ENCODE measurements at regions not wholly inside any gene's neighbourhood (a gene's known extent, or its start where the extent isn't known, plus 50 kb on each side); places are given as distances from the start of the nearest gene placed in this dataset.

DNA sequence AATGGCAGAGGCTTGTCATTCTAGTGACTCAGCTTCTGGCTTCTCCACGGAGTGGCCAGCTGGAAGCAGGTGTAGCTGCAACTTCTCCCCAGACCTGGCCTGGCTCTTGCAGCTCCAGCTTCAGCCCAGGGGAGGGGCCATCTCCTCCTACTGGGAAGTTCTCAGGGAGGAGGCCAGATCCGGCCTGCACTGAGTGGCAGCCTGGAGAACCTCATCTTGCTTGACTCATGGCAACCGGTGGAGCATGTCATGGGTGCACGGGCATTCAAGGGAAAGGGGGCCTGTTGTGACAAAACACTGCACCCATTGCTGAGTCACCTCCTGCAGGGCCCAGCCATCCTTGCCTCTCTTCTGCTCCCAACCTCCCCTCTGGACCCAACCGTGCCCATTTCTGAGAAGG lies 273.9 kb upstream of the MAF start:
- no peak for DNase-seq

GRCh38 chr16:79873825-79874224 lies 273.3 kb upstream of the MAF start:
- no peak for DNase-seq

DNA sequence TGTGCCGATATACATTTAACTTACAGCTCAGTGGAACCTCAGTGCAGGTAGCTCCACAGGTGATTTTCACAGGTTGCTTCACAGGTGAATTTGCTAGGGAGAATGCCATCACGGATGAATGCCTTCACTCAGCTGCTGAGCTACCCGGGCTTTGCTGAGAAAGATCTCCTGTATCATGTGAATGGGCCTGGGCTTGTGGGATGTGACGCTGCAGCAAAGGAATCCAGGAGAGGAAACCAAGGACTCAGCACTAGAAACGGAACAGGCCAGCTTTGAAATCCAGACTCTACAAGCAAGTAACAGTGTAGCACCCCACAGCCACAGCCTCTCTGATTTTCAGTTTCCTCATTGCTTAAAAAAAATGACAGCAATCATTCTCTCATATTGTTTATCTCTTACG lies 271.4 kb upstream of the MAF start:
- DNase-seq: no peak

GRCh38 chr16:79870016-79870886 lies 269.7 kb upstream of the MAF start:
- DNase-seq: no peak

DNA sequence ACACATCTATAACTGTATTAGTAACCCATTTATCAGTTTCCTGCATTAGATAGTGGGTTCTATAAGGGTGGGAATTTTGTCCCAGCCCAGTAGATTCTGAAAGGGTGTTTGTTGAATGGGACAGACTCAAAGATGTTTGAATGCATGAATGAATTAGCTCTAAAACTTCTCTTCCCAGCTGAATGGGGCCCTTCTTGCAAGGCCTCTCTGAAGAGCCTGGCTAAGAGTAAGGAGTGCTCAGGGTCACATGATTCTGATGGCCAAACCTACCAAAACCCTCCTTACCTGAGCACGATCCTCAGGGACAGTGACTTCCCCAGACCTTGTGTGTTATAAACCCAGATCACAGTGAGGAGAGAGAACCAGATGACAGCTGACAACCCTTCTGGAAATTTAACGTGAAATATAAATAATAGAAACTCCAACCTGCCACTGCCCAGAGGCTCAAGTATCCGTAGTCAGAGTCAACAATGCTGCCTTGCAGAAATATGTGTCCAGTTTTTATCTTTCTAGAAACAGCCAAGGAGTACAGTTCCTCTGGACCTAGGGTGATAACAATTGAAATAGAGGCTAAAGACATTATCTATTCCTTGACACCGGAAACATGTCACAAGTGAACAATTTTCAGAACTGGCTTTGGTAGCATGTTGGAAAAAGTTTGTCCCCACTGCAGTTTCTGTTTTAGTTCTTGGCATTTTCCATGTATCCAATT lies 268.9 kb upstream of the MAF start:
- DNase-seq: no peak

- DNase-seq: no peak
Observed at GRCh38 chr16:79868841-79869240, 268.3 kb upstream of the MAF start.

DNA sequence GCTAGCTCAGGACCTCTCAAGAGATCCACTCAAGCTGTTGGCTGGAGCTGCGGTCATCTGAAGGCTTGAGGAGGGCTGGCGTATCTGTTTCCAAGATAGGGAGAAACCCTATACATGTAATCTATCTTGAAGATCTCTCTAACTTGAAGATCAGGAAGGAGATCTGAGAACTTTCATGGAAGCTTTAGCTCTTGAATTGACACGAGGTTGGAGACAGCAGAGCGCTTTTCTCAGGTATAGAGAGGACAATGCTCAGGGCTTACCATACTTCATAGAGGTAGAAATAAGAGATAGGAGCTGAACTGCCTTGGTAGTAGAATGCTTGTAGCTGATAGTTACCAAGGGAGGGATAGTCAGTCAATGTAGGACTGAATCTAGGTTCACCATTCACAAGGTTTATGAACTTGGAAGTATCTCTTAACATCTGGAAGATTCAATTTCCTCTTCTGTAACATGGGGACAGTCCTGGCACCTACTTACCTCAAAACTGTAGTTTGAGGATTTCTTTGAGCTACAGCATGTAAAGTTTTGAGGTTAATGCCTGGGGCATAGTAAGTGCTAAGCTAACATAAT lies 267.0 kb upstream of the MAF start:
- no peak for DNase-seq

GRCh38 chr16:79865918-79866317 lies 265.4 kb upstream of the MAF start:
- no peak for DNase-seq

GRCh38 chr16:79864781-79865391 lies 264.3 kb upstream of the MAF start:
- no peak for DNase-seq

DNA sequence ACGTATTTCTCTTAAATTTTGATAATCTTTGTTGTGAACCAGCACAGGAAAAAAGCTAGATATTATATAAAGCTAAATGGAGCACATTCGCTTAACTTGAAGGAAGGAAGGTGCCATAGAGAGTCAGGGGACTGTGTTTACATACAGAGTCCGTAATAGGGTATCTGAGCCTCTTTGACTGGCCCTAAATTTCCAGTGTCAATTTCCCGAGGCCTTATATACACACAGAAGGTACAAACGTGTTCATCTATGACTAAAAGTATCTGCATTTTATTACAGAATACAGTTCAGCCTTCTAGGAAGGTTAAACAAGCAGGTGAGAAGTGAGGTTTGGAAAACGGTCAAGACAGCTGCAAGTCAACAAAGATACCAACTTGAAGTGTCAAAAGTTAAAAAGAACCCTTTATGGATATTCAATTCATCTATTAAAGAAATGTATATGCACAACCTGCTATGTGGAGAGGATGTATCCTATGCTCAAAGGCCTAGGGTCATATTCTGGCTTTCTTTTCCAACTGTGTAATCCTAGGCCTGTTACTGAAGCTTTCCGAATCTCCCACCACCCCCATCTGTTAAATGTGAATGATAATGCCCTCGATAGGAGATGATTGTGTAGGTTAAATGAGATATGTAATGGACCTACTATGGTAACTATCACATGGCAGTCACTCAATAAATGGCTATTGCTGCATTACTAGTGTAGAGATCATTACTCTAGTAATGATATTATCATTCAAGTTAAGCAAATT lies 263.7 kb upstream of the MAF start:
- no peak for DNase-seq

DNA sequence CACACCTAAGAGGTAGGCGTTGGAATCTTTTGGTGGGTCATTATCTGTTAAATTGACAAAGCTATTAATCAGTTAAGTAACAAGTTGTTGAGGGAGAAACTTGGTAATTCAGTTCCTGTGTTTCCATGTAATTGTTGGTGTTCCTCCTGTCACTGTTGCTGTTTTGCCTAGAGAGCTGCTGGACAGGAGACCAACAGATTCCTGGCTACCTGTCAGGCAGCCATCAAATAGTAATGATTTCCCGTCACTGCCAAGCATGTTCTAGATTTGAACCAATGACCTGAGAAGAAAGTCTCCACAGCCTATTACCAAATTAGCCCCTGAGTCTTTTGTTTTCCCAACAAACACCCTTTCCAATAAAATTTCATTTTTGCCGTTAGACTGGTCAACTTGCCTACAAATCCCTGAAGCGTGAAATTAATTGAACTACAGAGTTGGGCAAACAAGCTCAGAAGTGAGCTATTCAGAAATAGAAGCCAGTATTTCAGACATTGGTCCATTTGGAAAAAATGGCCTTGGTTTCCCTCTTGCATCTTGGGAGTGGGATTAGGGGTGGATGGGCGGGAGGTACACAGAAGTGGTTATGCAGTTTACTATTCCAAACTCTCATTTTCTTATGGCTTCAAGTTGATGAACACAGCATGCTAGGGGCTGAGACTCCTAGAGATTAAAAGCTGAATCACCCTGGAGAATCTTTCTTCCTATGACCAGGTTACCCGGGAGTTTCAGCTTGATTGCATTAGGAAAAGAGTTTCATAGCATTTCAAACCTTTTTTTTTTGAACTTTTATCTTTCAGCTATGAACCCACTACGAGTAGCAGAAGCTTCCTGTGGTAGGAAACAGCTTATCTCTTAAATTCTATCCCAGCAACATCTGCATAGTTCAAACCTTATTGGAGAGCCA lies 262.8 kb upstream of the MAF start:
- DNase-seq: no peak

- DNase-seq: no peak
Observed at GRCh38 chr16:79862601-79863000, 262.1 kb upstream of the MAF start.

GRCh38 chr16:79856581-79856980 lies 256.0 kb upstream of the MAF start:
- DNase-seq: no peak

DNA sequence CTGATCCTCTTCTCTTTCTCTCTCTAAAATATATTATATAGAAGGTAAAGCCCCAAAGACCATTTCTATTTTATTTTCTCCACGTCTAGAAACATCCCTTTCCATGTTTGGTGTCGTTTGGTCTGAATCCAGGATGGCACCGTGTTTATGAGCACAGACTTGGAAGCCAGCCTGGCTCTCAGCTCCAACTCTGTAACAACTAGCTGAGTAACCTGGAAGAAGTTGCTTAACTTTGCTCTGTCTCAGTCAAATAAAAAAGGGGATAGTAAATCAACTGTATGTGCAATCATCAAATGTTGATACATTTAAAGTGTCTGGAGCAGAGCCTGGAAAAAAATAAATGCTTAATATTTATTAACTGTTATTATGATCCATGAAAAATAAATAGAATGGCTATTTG lies 249.8 kb upstream of the MAF start:
- no peak for DNase-seq

- DNase-seq: no peak
Observed at GRCh38 chr16:79849119-79849518, 248.6 kb upstream of the MAF start.

GRCh38 chr16:79848719-79849118 lies 248.2 kb upstream of the MAF start:
- no peak for DNase-seq

GRCh38 chr16:79847569-79847968 lies 247.0 kb upstream of the MAF start:
- no peak for DNase-seq

DNA sequence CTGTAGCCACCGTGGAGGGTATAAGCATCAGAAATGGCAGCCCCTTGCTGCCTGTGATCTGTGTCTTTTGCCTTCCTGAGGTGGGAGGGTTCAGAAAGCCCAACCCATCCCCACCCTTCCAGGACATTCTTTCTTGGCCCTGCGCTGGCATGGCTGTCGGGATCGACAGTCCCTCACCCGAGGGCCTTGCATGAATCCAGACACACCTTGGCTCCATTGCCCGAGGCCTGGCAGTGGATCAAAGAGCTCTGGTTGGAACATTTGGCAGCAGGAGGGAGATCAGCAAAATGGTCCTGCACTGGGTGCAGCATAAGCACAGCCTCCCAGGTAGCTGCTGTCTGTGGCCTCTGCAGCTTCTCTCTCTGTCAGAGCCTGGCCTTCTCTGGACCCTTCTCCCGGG lies 246.6 kb upstream of the MAF start:
- no peak for DNase-seq

DNA sequence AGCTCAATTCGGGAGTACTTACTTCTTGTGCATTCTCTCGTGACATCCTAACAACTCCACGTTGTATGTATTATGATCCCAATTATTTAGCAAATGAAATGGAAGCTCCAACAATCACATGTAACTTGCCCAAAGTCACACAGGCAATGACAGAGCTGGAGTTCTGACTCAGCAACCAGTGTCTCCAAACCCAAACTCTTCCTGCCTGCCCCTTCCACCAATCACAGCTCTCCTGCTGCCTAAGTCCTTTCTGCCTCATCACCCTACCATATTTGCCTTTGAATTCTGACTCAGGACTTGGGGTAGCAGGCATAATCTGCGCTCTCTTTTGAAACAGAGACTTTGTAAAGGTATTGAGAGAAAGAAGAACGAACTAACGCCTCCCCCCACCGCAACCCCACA lies 245.2 kb upstream of the MAF start:
- DNase-seq: peak in 1 of 2 donors; percentile 13

- DNase-seq: no peak
Observed at GRCh38 chr16:79845033-79845733, 244.6 kb upstream of the MAF start.

GRCh38 chr16:79844603-79845002 lies 244.1 kb upstream of the MAF start:
- no peak for DNase-seq

Data from stimulated activated CD4-positive, alpha-beta T cell treated with anti-CD3 and anti-CD28 coated beads, Interleukin-2, amount 100 ng/mL, for 48 hours (primary cell).